HepG2 (cell line): ENCODE measurements at regions not wholly inside any gene's neighbourhood (a gene's known extent, or its start where the extent isn't known, plus 50 kb on each side); places are given as distances from the start of the nearest gene placed in this dataset.

Experiments
- ARID2 ChIP-seq: sonication (generic); formaldehyde crosslinking; IDR thresholded peaks from 2 replicates; pipeline ENCODE4 v1.8.1; 2022; ENCODE audit warnings: mild to moderate bottlenecking, missing genetic modification reagents, borderline replicate concordance
- CHD2 ChIP-seq: IDR thresholded peaks from 2 replicates; pipeline ENCODE4 v1.6.1; 2011; ENCODE audit warnings: low read depth, low read length, improper control_type of control experiment
- ELK4 ChIP-seq: sonication (generic); formaldehyde crosslinking; IDR thresholded peaks from 2 replicates; pipeline ENCODE4 v1.9.0; 2021; ENCODE audit warnings: missing genetic modification reagents, borderline replicate concordance
- GPN1 ChIP-seq: sonication (generic); formaldehyde crosslinking; IDR thresholded peaks from 2 replicates; pipeline ENCODE4 v1.5.1; 2020; ENCODE audit warnings: missing genetic modification reagents, borderline replicate concordance
- GZF1 ChIP-seq: sonication (generic); formaldehyde crosslinking; IDR thresholded peaks from 2 replicates; pipeline ENCODE4 v1.5.1; 2020; ENCODE audit warnings: mild to moderate bottlenecking, missing genetic modification reagents
- HDAC2 ChIP-seq: sonication (generic); formaldehyde crosslinking; IDR thresholded peaks from 2 replicates; pipeline ENCODE4 v1.4.0; 2020; ENCODE audit warnings: missing genetic modification reagents
- KLF12 ChIP-seq: sonication (generic); formaldehyde crosslinking; IDR thresholded peaks from 2 replicates; pipeline ENCODE4 v1.4.0; 2020; ENCODE audit warnings: missing genetic modification reagents, borderline replicate concordance
- KLF6 ChIP-seq: IDR thresholded peaks from 2 replicates; pipeline ENCODE4 v1.8.0; 2016; ENCODE audit warnings: missing biosample characterization, missing genetic modification reagents
- KMT2B ChIP-seq: IDR thresholded peaks from 2 replicates; pipeline ENCODE4 v1.6.1; 2016; ENCODE audit warnings: missing genetic modification reagents, missing compliant biosample characterization
- MYNN ChIP-seq: sonication (generic); formaldehyde crosslinking; IDR thresholded peaks from 2 replicates; pipeline ENCODE4 v1.4.0; 2020; ENCODE audit warnings: mild to moderate bottlenecking, low read depth, missing genetic modification reagents
- NAIF1 ChIP-seq: sonication (generic); formaldehyde crosslinking; IDR thresholded peaks from 2 replicates; pipeline ENCODE4 v1.5.0; 2020; ENCODE audit warnings: mild to moderate bottlenecking, missing genetic modification reagents, borderline replicate concordance
- RAD21 ChIP-seq: fragments of 450-650 bp; formaldehyde crosslinking; IDR thresholded peaks from 2 replicates; pipeline ENCODE4 v1.5.0; 2020; ENCODE audit warnings: mild to moderate bottlenecking
- REL ChIP-seq: sonication (generic); formaldehyde crosslinking; conservative IDR thresholded peaks from 2 replicates; pipeline ENCODE4 v1.8.0; 2022; ENCODE audit warnings: mild to moderate bottlenecking, missing genetic modification reagents, moderate library complexity
- SATB2 ChIP-seq: sonication (generic); formaldehyde crosslinking; IDR thresholded peaks from 2 replicates; pipeline ENCODE4 v1.5.0; 2020; ENCODE audit warnings: missing genetic modification reagents
- SMAD1 ChIP-seq: sonication (generic); formaldehyde crosslinking; IDR thresholded peaks from 2 replicates; pipeline ENCODE4 v1.4.0; 2020; ENCODE audit warnings: missing genetic modification reagents, low read depth, mild to moderate bottlenecking, borderline replicate concordance
- TFE3 ChIP-seq: IDR thresholded peaks from 2 replicates; pipeline ENCODE4 v1.6.1; 2016
- ZFP36 ChIP-seq: fragments of 150-350 bp; IDR thresholded peaks from 2 replicates; pipeline ENCODE4 v1.6.1; 2018; ENCODE audit warnings: borderline replicate concordance, low read length, low read depth; ENCODE audit not compliant: partially characterized antibody
- ZNF274 ChIP-seq: sonication (generic); formaldehyde crosslinking; IDR thresholded peaks from 2 replicates; pipeline ENCODE4 v1.5.1; 2020; ENCODE audit warnings: mild to moderate bottlenecking, missing genetic modification reagents
- ZNF530 ChIP-seq: sonication (generic); formaldehyde crosslinking; IDR thresholded peaks from 2 replicates; pipeline ENCODE4 v1.5.0; 2020; ENCODE audit warnings: low read depth, mild to moderate bottlenecking, missing genetic modification reagents
- ZNF558 ChIP-seq: sonication (generic); formaldehyde crosslinking; IDR thresholded peaks from 2 replicates; pipeline ENCODE4 v1.9.0; 2022; ENCODE audit warnings: mild to moderate bottlenecking, missing genetic modification reagents, borderline replicate concordance
- ZNF564 ChIP-seq: sonication (generic); formaldehyde crosslinking; IDR thresholded peaks from 2 replicates; pipeline ENCODE4 v1.8.1; 2023; ENCODE audit warnings: mild to moderate bottlenecking, missing genetic modification reagents
- ZNF605 ChIP-seq: sonication (generic); formaldehyde crosslinking; IDR thresholded peaks from 2 replicates; pipeline ENCODE4 v1.8.0; 2022; ENCODE audit warnings: mild to moderate bottlenecking, missing genetic modification reagents
- ZNF644 ChIP-seq: IDR thresholded peaks from 2 replicates; pipeline ENCODE4 v1.6.1; 2016; ENCODE audit warnings: low read depth
- ZNF674 ChIP-seq: sonication (generic); formaldehyde crosslinking; IDR thresholded peaks from 2 replicates; pipeline ENCODE4 v1.5.0; 2020; ENCODE audit warnings: low read depth, mild to moderate bottlenecking, missing genetic modification reagents
- ZNF678 ChIP-seq: sonication (generic); formaldehyde crosslinking; IDR thresholded peaks from 2 replicates; pipeline ENCODE4 v1.4.0; 2020; ENCODE audit warnings: mild to moderate bottlenecking, missing genetic modification reagents
- ZNF747 ChIP-seq: sonication (generic); formaldehyde crosslinking; IDR thresholded peaks from 2 replicates; pipeline ENCODE4 v1.8.1; 2023; ENCODE audit warnings: missing genetic modification reagents, mild to moderate bottlenecking, borderline replicate concordance
- ZNF75D ChIP-seq: sonication (generic); formaldehyde crosslinking; IDR thresholded peaks from 2 replicates; pipeline ENCODE4 v1.8.1; 2023; ENCODE audit warnings: missing genetic modification reagents, mild to moderate bottlenecking, borderline replicate concordance
- ZNF800 ChIP-seq: sonication (generic); formaldehyde crosslinking; IDR thresholded peaks from 2 replicates; pipeline ENCODE4 v1.4.0; 2020; ENCODE audit warnings: missing genetic modification reagents
- ZSCAN29 ChIP-seq: sonication (generic); formaldehyde crosslinking; conservative IDR thresholded peaks from 2 replicates; pipeline ENCODE4 v1.4.0; 2020; ENCODE audit warnings: mild to moderate bottlenecking, missing genetic modification reagents

GRCh38 chr1:212228591-212229119, 56.6 kb upstream of the PPP2R5A start (continued):
- TF ChIP-seq ELK4 (CRISPR knock-in tag) (no peak), ZNF605 (CRISPR knock-in tag) (no peak), ZNF800 (no peak), MYNN (CRISPR knock-in tag) (no peak), ZNF558 (CRISPR knock-in tag) (no peak), ZNF274 (CRISPR knock-in tag) (no peak), ARID2 (CRISPR knock-in tag) (no peak), REL (CRISPR knock-in tag) (no peak), ZNF530 (CRISPR knock-in tag) (no peak), KLF6 (no peak; the same call in 1 of the 2 replicates), ZFP36 (no peak), ZNF564 (no peak), ZNF678 (no peak), SMAD1 (CRISPR knock-in tag) (no peak), CHD2 (no peak), ZNF644 (CRISPR knock-in tag) (peak; percentile 40), TFE3 (no peak), GPN1 (CRISPR knock-in tag) (no peak), SATB2 (CRISPR knock-in tag) (peak; percentile 81; the same call in 1 of the 2 replicates), GZF1 (CRISPR knock-in tag) (no peak), KLF12 (no peak), ZNF747 (CRISPR knock-in tag) (no peak), HDAC2 (CRISPR knock-in tag) (peak; percentile 80), RAD21 (CRISPR knock-in tag) (no peak), ZNF674 (CRISPR knock-in tag) (no peak), KMT2B (no peak), NAIF1 (CRISPR knock-in tag) (no peak), ZSCAN29 (CRISPR knock-in tag) (peak; percentile 65; the same call in 1 of the 2 replicates), ZNF75D (no peak)
